Calu3 (cell line): ENCODE measurements at regions not wholly inside any gene's neighbourhood (a gene's known extent, or its start where the extent isn't known, plus 50 kb on each side); places are given as distances from the start of the nearest gene placed in this dataset.
"Not testable (repeated sequence)": the region's sequence is repeated elsewhere in the genome, so short reads cannot be mapped to it uniquely, and the experiment has no call there.

ENCODE experiments used
- BruUV-seq: library from RNA; stranded (reverse); fragments of 400-500 nt; replicated peaks from 2 replicates; lab custom pipeline; 2021; lab: Mats Ljungman, UMichigan
- CTCF ChIA-PET: fragments of 300-600 bp; sonication (Branson Sonifier 250); formaldehyde crosslinking; loops from one replicate; lab custom pipeline; 2022; ENCODE audit warnings: antibody characterized with exemption; lab: Charles Lee
- DNase-seq: peaks from one replicate; pipeline ENCODE4 v3.0.0; 2022
- H3K27ac Mint-ChIP-seq: one replicate; pipeline ENCODE4 v1.8.0; 2022; ENCODE audit warnings: mixed read lengths; ENCODE audit not compliant: unreplicated experiment
- H3K27me3 Mint-ChIP-seq: one replicate; pipeline ENCODE4 v1.8.0; 2022; ENCODE audit warnings: mixed read lengths; ENCODE audit not compliant: unreplicated experiment
- H3K36me3 Mint-ChIP-seq: one replicate; pipeline ENCODE4 v1.8.0; 2022; ENCODE audit warnings: mild to moderate bottlenecking, moderate library complexity, mixed read lengths; ENCODE audit not compliant: insufficient read depth, unreplicated experiment
- H3K4me1 Mint-ChIP-seq: one replicate; pipeline ENCODE4 v1.8.0; 2022; ENCODE audit warnings: mild to moderate bottlenecking, low read depth, mixed read lengths; ENCODE audit not compliant: unreplicated experiment
- H3K4me3 Mint-ChIP-seq: one replicate; pipeline ENCODE4 v1.8.0; 2022; ENCODE audit warnings: mild to moderate bottlenecking, low read depth, moderate library complexity, mixed read lengths; ENCODE audit not compliant: unreplicated experiment
- H3K9me3 Mint-ChIP-seq: one replicate; pipeline ENCODE4 v1.8.0; 2022; ENCODE audit warnings: low read depth, mixed read lengths; ENCODE audit not compliant: unreplicated experiment
- intact Hi-C: fragments of 100-400 bp; cut with micrococcal nuclease; formaldehyde crosslinking; loops from one replicate; pipeline ENCODE4 v1.10.0; 2022; ENCODE audit not compliant: unreplicated experiment
- TF ChIP-seq, protein P1 (sequence below): fragments of 200-600 bp; IDR thresholded peaks from one replicate; pipeline ENCODE4 v1.8.0; 2022; ENCODE audit warnings: antibody characterized with exemption; ENCODE audit not compliant: unreplicated experiment

DNA sequence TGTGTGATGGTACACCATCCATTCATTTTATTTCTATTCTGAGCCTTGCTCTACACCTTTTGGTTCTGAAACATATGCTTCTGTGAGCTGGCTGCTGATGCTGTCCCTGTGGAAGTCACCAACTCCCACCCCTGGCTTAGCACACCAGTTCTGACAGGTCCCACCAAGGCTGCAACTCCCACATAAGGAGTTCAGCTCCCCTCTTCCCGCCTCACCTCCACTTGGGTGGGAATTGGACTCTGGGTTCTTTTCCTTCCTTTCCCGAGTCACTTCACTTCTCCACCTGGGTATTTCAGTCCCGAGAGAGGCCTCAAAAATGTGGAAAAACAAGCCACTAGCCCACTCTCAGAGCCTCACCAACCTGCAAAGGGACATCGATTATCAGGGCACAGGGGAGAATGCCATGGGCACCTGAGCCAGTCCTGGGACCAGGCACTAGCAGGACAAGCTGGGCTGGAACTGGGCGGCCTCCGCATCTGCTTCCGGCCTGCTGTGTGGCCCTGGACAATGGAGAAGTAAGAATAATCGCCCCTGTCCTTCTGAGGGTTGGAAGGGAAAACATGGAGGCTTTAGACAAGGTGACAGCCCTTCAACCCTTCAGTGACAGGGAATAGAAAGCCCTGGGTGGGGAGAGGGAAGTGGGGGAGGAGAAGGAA is 80.1 kb downstream of the IGLL1 start:
- no peaks in the 10 kb centered on the region for H3K9me3 Mint-ChIP-seq
- H3K27ac Mint-ChIP-seq = no peak overlapping the region
- no peak overlapping the region for H3K4me3 Mint-ChIP-seq
- intact Hi-C loops = no loop called here
- no peaks in the 10 kb centered on the region for H3K4me1 Mint-ChIP-seq
- BruUV-seq = no TSS peak
- H3K36me3 Mint-ChIP-seq = no peaks in the 10 kb centered on the region
- TF ChIP-seq, protein P1, sequence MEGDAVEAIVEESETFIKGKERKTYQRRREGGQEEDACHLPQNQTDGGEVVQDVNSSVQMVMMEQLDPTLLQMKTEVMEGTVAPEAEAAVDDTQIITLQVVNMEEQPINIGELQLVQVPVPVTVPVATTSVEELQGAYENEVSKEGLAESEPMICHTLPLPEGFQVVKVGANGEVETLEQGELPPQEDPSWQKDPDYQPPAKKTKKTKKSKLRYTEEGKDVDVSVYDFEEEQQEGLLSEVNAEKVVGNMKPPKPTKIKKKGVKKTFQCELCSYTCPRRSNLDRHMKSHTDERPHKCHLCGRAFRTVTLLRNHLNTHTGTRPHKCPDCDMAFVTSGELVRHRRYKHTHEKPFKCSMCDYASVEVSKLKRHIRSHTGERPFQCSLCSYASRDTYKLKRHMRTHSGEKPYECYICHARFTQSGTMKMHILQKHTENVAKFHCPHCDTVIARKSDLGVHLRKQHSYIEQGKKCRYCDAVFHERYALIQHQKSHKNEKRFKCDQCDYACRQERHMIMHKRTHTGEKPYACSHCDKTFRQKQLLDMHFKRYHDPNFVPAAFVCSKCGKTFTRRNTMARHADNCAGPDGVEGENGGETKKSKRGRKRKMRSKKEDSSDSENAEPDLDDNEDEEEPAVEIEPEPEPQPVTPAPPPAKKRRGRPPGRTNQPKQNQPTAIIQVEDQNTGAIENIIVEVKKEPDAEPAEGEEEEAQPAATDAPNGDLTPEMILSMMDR = no peak
- CTCF ChIA-PET = no interaction called here
- no peak for DNase-seq
- H3K27me3 Mint-ChIP-seq = peaks cover 19% of the 10 kb centered on the region

DNA sequence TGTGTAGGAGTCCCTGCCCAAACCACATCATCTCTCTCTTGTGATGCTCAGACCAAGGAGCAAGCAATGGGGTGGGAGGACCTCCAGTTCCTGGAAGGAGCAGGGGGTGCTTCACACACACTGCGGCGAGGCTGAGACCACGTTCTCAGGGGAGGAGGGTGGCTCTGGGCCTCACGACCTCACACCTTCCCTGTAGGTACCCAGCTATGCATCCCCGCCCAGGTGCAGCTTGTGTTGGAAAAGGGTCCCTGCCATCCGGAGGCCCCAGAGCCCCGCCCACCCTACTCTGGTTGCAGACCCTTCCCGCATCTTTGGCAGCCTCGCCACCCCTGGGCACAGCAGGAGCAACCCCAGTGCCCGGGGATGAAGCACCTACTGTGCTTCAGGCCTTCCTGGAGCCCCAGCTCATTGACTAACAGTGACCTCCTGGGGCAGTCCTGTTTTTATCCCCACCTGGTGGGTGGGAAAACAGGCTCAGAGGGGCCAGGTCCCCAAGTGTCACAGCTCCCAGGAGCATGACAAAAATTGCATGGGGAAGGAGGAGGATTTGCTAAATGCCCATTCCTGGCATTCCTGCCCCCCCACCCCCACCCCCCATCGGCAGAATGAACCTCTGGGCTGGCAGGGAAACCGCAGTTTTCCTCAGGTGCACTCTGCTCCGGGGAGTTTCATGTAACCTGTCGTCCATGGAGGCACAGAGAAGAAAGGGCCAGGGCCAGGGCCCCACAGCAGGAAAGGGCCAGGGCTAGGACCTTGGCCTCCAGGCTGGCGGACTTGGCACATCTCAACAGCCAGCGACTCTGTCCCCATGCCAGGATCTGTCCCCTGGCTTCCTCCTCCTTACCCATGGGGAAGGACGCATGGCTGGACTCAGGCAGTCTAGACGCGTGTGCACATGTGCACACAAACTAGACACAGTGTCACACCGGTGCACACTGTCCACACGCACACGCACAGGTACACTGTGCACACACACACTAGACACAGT is 81.0 kb downstream of the IGLL1 start:
- TF ChIP-seq, protein P1 = no peak
- H3K27ac Mint-ChIP-seq = no peak overlapping the region
- CTCF ChIA-PET = no interaction called here

DNA sequence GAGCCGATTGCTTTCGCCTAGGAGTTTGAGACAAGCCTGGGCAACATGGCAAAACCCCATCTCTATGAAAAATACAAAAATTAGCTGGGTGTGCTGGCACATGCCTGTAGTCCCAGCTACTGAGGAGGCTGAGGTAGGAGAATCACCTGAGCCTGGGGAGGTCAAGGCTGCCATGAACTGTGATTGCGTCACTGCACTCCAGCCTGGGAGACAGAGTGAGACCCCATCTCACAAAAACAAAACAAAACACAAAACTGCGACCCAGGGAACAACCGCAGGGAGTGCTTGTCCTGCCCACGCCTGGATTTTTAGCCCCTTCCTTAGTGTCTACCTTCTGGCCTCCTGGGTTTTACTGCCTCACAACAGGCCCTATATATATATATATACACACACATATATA is 82.2 kb downstream of the IGLL1 start:
- H3K9me3 Mint-ChIP-seq, H3K4me3 Mint-ChIP-seq, DNase-seq, intact Hi-C loops, H3K27me3 Mint-ChIP-seq, H3K36me3 Mint-ChIP-seq, H3K27ac Mint-ChIP-seq, BruUV-seq, H3K4me1 Mint-ChIP-seq: not testable (repeated sequence)
- CTCF ChIA-PET = interaction anchor here (0.6 kb wide), 1 partner anchor 92 kb away, joined by 3 read pairs; no protein-coding TSS in a partner anchor

More for the DNA sequence above, 81.0 kb downstream of the IGLL1 start:
- H3K36me3 Mint-ChIP-seq = no peaks in the 10 kb centered on the region
- H3K4me3 Mint-ChIP-seq = no peak overlapping the region
- no TSS peak for BruUV-seq
- peaks cover 11% of the 10 kb centered on the region for H3K27me3 Mint-ChIP-seq
- intact Hi-C loops = no loop called here
- no peaks in the 10 kb centered on the region for H3K9me3 Mint-ChIP-seq
- no peaks in the 10 kb centered on the region for H3K4me1 Mint-ChIP-seq
- no peak for DNase-seq

- Mint-ChIP-seq H3K4me3 (no peak overlapping the region), H3K4me1 (no peaks in the 10 kb centered on the region), H3K27ac (no peak overlapping the region), H3K36me3 (no peaks in the 10 kb centered on the region), H3K27me3 (no peaks in the 10 kb centered on the region), H3K9me3 (no peaks in the 10 kb centered on the region)
- intact Hi-C loops = no loop called here
- CTCF ChIA-PET = interaction anchor here (1.2 kb wide), 1 partner anchor 11 kb away, joined by 3 read pairs; no protein-coding TSS in a partner anchor
- TF ChIP-seq, protein P1 = no peak
- DNase-seq = no peak
- no TSS peak for BruUV-seq
Measured at GRCh38 chr22:23497016-23497885, 82.8 kb downstream of the IGLL1 start.
